H1 (cell line): ENCODE measurements at regions not wholly inside any gene's neighbourhood (a gene's known extent, or its start where the extent isn't known, plus 50 kb on each side); places are given as distances from the start of the nearest gene placed in this dataset.

ENCODE experiments used
- CTCF ChIA-PET: fragments of 300-600 bp; sonication (Branson Sonifier 250); formaldehyde crosslinking; loops from one replicate; lab custom pipeline; 2021; ENCODE audit not compliant: partially characterized antibody; lab: Charles Lee
- POLR2A ChIA-PET: fragments of 300-600 bp; sonication (Branson Sonifier 250); formaldehyde crosslinking; loops from one replicate; lab custom pipeline; 2021; ENCODE audit warnings: inconsistent platforms; ENCODE audit not compliant: partially characterized antibody; lab: Charles Lee
- DNase-seq, 2 experiments: peaks; one replicate each; pipeline versions ENCODE4 v3.0.0 to v3.0.0-alpha.2; 2010 to 2022; ENCODE audit warnings: low spot score in 2 of 2, low read depth in 1 of 2, mixed read lengths in 1 of 2
- FAIRE-seq: peaks from 2 replicates; lab custom pipeline; 2011; peaks lifted over from hg19 to GRCh38; lab: Jason Lieb, UNC
- H2AFZ ChIP-seq: 2 replicates; pipeline ENCODE4 v1.8.1; 2012; ENCODE audit warnings: low read length, inconsistent platforms
- H2AK5ac ChIP-seq: 2 replicates; pipeline ENCODE4 v1.6.1; 2013; ENCODE audit warnings: low read depth, low read length
- H2BK120ac ChIP-seq: replicated peaks from 2 replicates; pipeline ENCODE3; 2013; ENCODE audit warnings: low read depth, low read length, inconsistent platforms
- H2BK12ac ChIP-seq: 2 replicates; pipeline ENCODE4 v1.6.1; 2013; ENCODE audit warnings: low read depth, low read length
- H2BK15ac ChIP-seq: 2 replicates; pipeline ENCODE4 v1.6.1; 2013; ENCODE audit warnings: low read length
- H2BK20ac ChIP-seq: 2 replicates; pipeline ENCODE4 v1.6.1; 2013; ENCODE audit warnings: low read length
- H2BK5ac ChIP-seq: 2 replicates; pipeline ENCODE4 v1.6.1; 2013; ENCODE audit warnings: low read depth, low read length
- H3K14ac ChIP-seq: 2 replicates; pipeline ENCODE4 v1.6.1; 2013; ENCODE audit warnings: inconsistent platforms; ENCODE audit not compliant: insufficient read length
- H3K18ac ChIP-seq: 2 replicates; pipeline ENCODE4 v1.6.1; 2013; ENCODE audit warnings: low read length; ENCODE audit errors: extremely low read depth
- H3K23ac ChIP-seq: 2 replicates; pipeline ENCODE4 v1.6.1; 2013; ENCODE audit warnings: inconsistent platforms; ENCODE audit not compliant: insufficient read length
- H3K23me2 ChIP-seq: 2 replicates; pipeline ENCODE4 v1.6.1; 2013; ENCODE audit warnings: low read depth, low read length
- H3K27ac ChIP-seq: 2 replicates; pipeline ENCODE4 v1.6.1; 2011; ENCODE audit warnings: low read depth, low read length, inconsistent platforms
- H3K27me3 ChIP-seq, 4 experiments: replicated peaks in 1 of 4; 1 replicate in 1 of 4; 2 replicates in 3 of 4; pipeline versions ENCODE4 v1.6.1 to v1.8.1; 2011 to 2013; ENCODE audit warnings: low read length in 3 of 4, mild to moderate bottlenecking in 3 of 4, inconsistent platforms in 2 of 4, mixed read lengths in 2 of 4, moderate library complexity in 1 of 4; ENCODE audit not compliant: control insufficient read depth in 3 of 4, insufficient read depth in 3 of 4; ENCODE audit errors: extremely low read depth in 1 of 4
- H3K36me3 ChIP-seq, 4 experiments: 2 replicates each; pipeline versions ENCODE4 v1.6.1 to v1.8.1; 2011 to 2013; ENCODE audit warnings: mild to moderate bottlenecking in 4 of 4, low read length in 3 of 4, moderate library complexity in 2 of 4, control low read depth in 1 of 4, inconsistent platforms in 1 of 4; ENCODE audit not compliant: insufficient read depth in 4 of 4, control insufficient read depth in 2 of 4
- H3K4ac ChIP-seq: replicated peaks from 2 replicates; pipeline ENCODE3; 2013; ENCODE audit warnings: low read length, low read depth, mixed read lengths, inconsistent platforms; ENCODE audit not compliant: insufficient read length
- H3K4me1 ChIP-seq, 4 experiments: replicated peaks in 1 of 4; 1 replicate in 1 of 4; 2 replicates in 3 of 4; pipeline versions ENCODE4 v1.6.1 to v1.8.1; 2011 to 2013; ENCODE audit warnings: low read length in 3 of 4, inconsistent platforms in 2 of 4, mixed read lengths in 1 of 4; ENCODE audit not compliant: insufficient read depth in 4 of 4, control insufficient read depth in 3 of 4
- H3K4me2 ChIP-seq, 2 experiments: 2 replicates each; pipeline versions ENCODE4 v1.6.1 to v1.8.1; 2011 to 2013; ENCODE audit warnings: low read depth in 2 of 2, low read length in 2 of 2, control low read depth in 1 of 2, inconsistent platforms in 1 of 2, mild to moderate bottlenecking in 1 of 2; ENCODE audit not compliant: insufficient read depth in 1 of 2
- H3K4me3 ChIP-seq, 4 experiments: fragments of 200-600, 300-600 bp in 1 of 4; sonication (generic), shearing (Covaris generic), sonication (Bioruptor Twin) in 1 of 4; 2 replicates each; pipeline versions ENCODE4 v1.5.1 to v1.8.1; 2011 to 2016; ENCODE audit warnings: low read length in 4 of 4, low read depth in 3 of 4, control low read depth in 2 of 4, inconsistent platforms in 2 of 4, mild to moderate bottlenecking in 2 of 4, mixed read lengths in 1 of 4, moderate library complexity in 1 of 4; ENCODE audit not compliant: insufficient read depth in 2 of 4; ENCODE audit errors: extremely low read depth in 1 of 4
- H3K56ac ChIP-seq: replicated peaks from 2 replicates; pipeline ENCODE3; 2013; ENCODE audit warnings: low read depth, mild to moderate bottlenecking, mixed read lengths, low read length, inconsistent platforms; ENCODE audit not compliant: insufficient read length
- H3K79me1 ChIP-seq: 2 replicates; pipeline ENCODE4 v1.6.1; 2013; ENCODE audit warnings: low read depth, low read length, control low read depth
- H3K79me2 ChIP-seq, 2 experiments: 2 replicates each; pipeline versions ENCODE4 v1.6.1 to v1.8.1; 2012 to 2013; ENCODE audit warnings: low read length in 2 of 2, mild to moderate bottlenecking in 2 of 2, inconsistent platforms in 1 of 2; ENCODE audit not compliant: insufficient read depth in 2 of 2, control insufficient read depth in 1 of 2
- H3K9ac ChIP-seq, 4 experiments: replicated peaks in 1 of 4; 1 replicate in 1 of 4; 2 replicates in 3 of 4; pipeline versions ENCODE4 v1.6.1 to v1.8.1; 2011 to 2013; ENCODE audit warnings: low read depth in 3 of 4, low read length in 3 of 4, control low read depth in 2 of 4, mild to moderate bottlenecking in 2 of 4, moderate library complexity in 2 of 4, inconsistent platforms in 1 of 4; ENCODE audit errors: extremely low read depth in 1 of 4
- H3K9me3 ChIP-seq, 2 experiments: 2 replicates each; pipeline versions ENCODE4 v1.6.1 to v1.8.1; 2012 to 2013; ENCODE audit warnings: mild to moderate bottlenecking in 2 of 2, moderate library complexity in 2 of 2, control low read depth in 1 of 2, inconsistent platforms in 1 of 2, low read depth in 1 of 2, low read length in 1 of 2, mixed read lengths in 1 of 2; ENCODE audit not compliant: insufficient read depth in 2 of 2
- H4K20me1 ChIP-seq, 2 experiments: replicated peaks in 1 of 2; 2 replicates each; pipeline versions ENCODE3 to v1.8.1; 2011 to 2013; ENCODE audit warnings: inconsistent platforms in 2 of 2, low read length in 2 of 2, mild to moderate bottlenecking in 1 of 2; ENCODE audit not compliant: insufficient read depth in 2 of 2, control insufficient read depth in 1 of 2
- H4K5ac ChIP-seq: 2 replicates; pipeline ENCODE4 v1.6.1; 2013; ENCODE audit warnings: low read length, low read depth, mixed read lengths, inconsistent platforms; ENCODE audit not compliant: insufficient read length
- H4K8ac ChIP-seq: 2 replicates; pipeline ENCODE4 v1.8.0; 2013; ENCODE audit warnings: mild to moderate bottlenecking, moderate library complexity, low read length, inconsistent platforms; ENCODE audit not compliant: insufficient read depth; ENCODE audit errors: extremely low read depth
- H4K91ac ChIP-seq: replicated peaks from 2 replicates; pipeline ENCODE3; 2013; ENCODE audit warnings: low read length, mixed read lengths, inconsistent platforms; ENCODE audit not compliant: insufficient read length
- CTBP2 ChIP-seq: IDR thresholded peaks from 2 replicates; pipeline ENCODE4 v1.7.0; 2011; ENCODE audit warnings: borderline replicate concordance, mild to moderate bottlenecking, moderate library complexity, mixed read lengths, low read length; ENCODE audit not compliant: insufficient read depth, insufficient read length
- HDAC6 ChIP-seq: IDR thresholded peaks from one replicate; pipeline ENCODE4 v1.7.1; 2012; ENCODE audit warnings: low read depth, mild to moderate bottlenecking, inconsistent platforms, low read length, moderate library complexity
- JUND ChIP-seq: IDR thresholded peaks from 2 replicates; pipeline ENCODE4 v1.6.1; 2011; ENCODE audit warnings: mild to moderate bottlenecking, improper control_type of control experiment, low read length
- KDM5A ChIP-seq: fragments of 200-600 bp; IDR thresholded peaks from 2 replicates; pipeline ENCODE4 v1.7.1; 2012; ENCODE audit warnings: mild to moderate bottlenecking, low read length, inconsistent platforms, mixed read lengths
- MAFK ChIP-seq: IDR thresholded peaks from 2 replicates; pipeline ENCODE4 v1.6.1; 2012; ENCODE audit warnings: low read depth, mild to moderate bottlenecking, improper control_type of control experiment, low read length
- RXRA ChIP-seq: IDR thresholded peaks from 2 replicates; pipeline ENCODE4 v1.6.1; 2011; ENCODE audit warnings: low read depth, mild to moderate bottlenecking, low read length, moderate library complexity; ENCODE audit not compliant: insufficient read depth
- SP4 ChIP-seq: IDR thresholded peaks from 2 replicates; pipeline ENCODE4 v1.6.1; 2012; ENCODE audit warnings: low read length, inconsistent platforms
- YY1 ChIP-seq: IDR thresholded peaks from 2 replicates; pipeline ENCODE4 v1.6.1; 2011; ENCODE audit warnings: low read depth, mild to moderate bottlenecking, low read length
- WGBS, 2 experiments: shearing (Covaris generic) in 1 of 2; methylation state at CpG; one replicate each; pipeline versions ENCODE4 v1.1.6 to v1.1.7; 2013 to 2015; ENCODE audit warnings: low lambda C conversion rate in 2 of 2, mixed read lengths in 2 of 2, inconsistent platforms in 1 of 2, low coverage in 1 of 2, missing lambda C conversion rate in 1 of 2; ENCODE audit not compliant: insufficient replicate concordance in 2 of 2, insufficient coverage in 1 of 2, insufficient read length in 1 of 2; ENCODE audit errors: extremely low coverage in 1 of 2, missing lambda C conversion rate in 1 of 2; 5-methylcytosine and 5-hydroxymethylcytosine counted together
- TF ChIP-seq, protein P1 (sequence below): IDR thresholded peaks from 2 replicates; pipeline ENCODE4 v1.6.1; 2012; ENCODE audit warnings: inconsistent platforms
- TF ChIP-seq, protein P2 (sequence below): IDR thresholded peaks from 2 replicates; pipeline ENCODE4 v1.6.1; 2012; ENCODE audit warnings: low read length, inconsistent platforms

DNA sequence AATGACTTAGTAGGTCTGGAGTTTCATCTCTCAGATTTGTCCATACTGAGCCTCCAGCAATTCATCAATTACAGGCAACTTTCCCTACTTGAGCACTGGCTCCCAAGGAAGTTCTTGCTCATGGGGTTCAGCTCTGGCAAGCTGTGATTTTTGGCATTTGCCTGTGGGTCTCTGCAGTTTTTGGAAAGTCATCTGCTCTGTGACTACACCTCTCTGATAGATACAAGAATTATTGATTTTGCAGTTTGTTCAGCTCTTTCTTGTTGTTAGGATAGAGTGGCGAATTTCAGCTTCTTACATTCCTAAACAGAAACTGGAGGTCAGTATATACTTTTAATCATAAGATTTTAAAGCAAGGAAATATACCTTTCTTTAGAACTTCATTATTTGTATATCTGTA lies 209.7 kb upstream of the NPY2R start:
- WGBS, 2 experiments, result 87% methylated on average over 1 of the region's 1 CpG; no CpG with 5 or more reads in 1 of the 2 experiments
- Histone ChIP-seq H3K79me1 (no peaks in the 10 kb centered on the region), H4K20me1 (no peaks in the 10 kb centered on the region), H2BK20ac (no peak overlapping the region), H3K23ac (no peak overlapping the region), H3K9ac (no peak overlapping the region), H3K79me2 (no peaks in the 10 kb centered on the region), H3K27me3 (no peaks in the 10 kb centered on the region), H2AFZ (no peak overlapping the region), H2BK12ac (no peak overlapping the region), H3K4me3 (no peak overlapping the region), H3K18ac (no peak overlapping the region), H2BK5ac (no peak overlapping the region), H2AK5ac (no peak overlapping the region), H2BK120ac (no peak overlapping the region), H3K14ac (no peak overlapping the region), H3K4me1 (no peaks in the 10 kb centered on the region), H2BK15ac (no peak overlapping the region), H3K4ac (no peak overlapping the region), H3K27ac (no peak overlapping the region), H4K8ac (no peak overlapping the region), H3K23me2 (no peaks in the 10 kb centered on the region), H3K36me3 (no peaks in the 10 kb centered on the region), H4K5ac (no peak overlapping the region), H4K91ac (no peak overlapping the region), H3K4me2 (no peak overlapping the region), H3K9me3 (no peaks in the 10 kb centered on the region), H3K56ac (no peak overlapping the region)
- ChIA-PET POLR2A (no interaction called here), CTCF (interaction anchor here (0.6 to 2.0 kb wide), 5 partner anchors 16 to 361 kb away, joined by 3 to 7 read pairs (median 3); no protein-coding TSS in a partner anchor)
- DNase-seq, result no peak
- TF ChIP-seq, protein P1, sequence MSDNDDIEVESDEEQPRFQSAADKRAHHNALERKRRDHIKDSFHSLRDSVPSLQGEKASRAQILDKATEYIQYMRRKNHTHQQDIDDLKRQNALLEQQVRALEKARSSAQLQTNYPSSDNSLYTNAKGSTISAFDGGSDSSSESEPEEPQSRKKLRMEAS, result no peak
- TF ChIP-seq KDM5A (no peak), CTBP2 (no peak), HDAC6 (no peak), RXRA (no peak), MAFK (no peak), YY1 (no peak), SP4 (no peak), JUND (no peak)
- TF ChIP-seq, protein P2, sequence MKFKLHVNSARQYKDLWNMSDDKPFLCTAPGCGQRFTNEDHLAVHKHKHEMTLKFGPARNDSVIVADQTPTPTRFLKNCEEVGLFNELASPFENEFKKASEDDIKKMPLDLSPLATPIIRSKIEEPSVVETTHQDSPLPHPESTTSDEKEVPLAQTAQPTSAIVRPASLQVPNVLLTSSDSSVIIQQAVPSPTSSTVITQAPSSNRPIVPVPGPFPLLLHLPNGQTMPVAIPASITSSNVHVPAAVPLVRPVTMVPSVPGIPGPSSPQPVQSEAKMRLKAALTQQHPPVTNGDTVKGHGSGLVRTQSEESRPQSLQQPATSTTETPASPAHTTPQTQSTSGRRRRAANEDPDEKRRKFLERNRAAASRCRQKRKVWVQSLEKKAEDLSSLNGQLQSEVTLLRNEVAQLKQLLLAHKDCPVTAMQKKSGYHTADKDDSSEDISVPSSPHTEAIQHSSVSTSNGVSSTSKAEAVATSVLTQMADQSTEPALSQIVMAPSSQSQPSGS, result no peak
- FAIRE-seq, result no peak
